Neutrophil (primary cell): ENCODE measurements at regions not wholly inside any gene's neighbourhood (a gene's known extent, or its start where the extent isn't known, plus 50 kb on each side); places are given as distances from the start of the nearest gene placed in this dataset.

Source experiments
- H3K27ac ChIP-seq: fragments of 200-600 bp; sonication (generic); 2 replicates; pipeline ENCODE4 v1.5.1; 2016; ENCODE audit warnings: mild to moderate bottlenecking, moderate library complexity
- H3K27me3 ChIP-seq: fragments of 200-600 bp; sonication (generic); 2 replicates; pipeline ENCODE4 v1.6.0; 2016; ENCODE audit warnings: mild to moderate bottlenecking
- H3K36me3 ChIP-seq: fragments of 200-600 bp; sonication (generic); 2 replicates; pipeline ENCODE4 v1.5.1; 2017
- H3K4me1 ChIP-seq, 2 experiments: fragments of 200-600 bp in 1 of 2; sonication (generic) in 1 of 2; 1 replicate in 1 of 2; 2 replicates in 1 of 2; pipeline versions ENCODE4 v1.5.1 to v1.6.1; 2013 to 2016; ENCODE audit warnings: low read depth in 1 of 2, low read length in 1 of 2, mild to moderate bottlenecking in 1 of 2, moderate library complexity in 1 of 2; ENCODE audit not compliant: control insufficient read depth in 1 of 2, insufficient read depth in 1 of 2
- H3K4me3 ChIP-seq, 2 experiments: fragments of 200-600 bp in 1 of 2; sonication (generic) in 1 of 2; 1 replicate in 1 of 2; 2 replicates in 1 of 2; pipeline ENCODE4 v1.5.1; 2013 to 2016; ENCODE audit warnings: low read depth in 1 of 2, low read length in 1 of 2, mild to moderate bottlenecking in 1 of 2, moderate library complexity in 1 of 2
- H3K9me3 ChIP-seq: fragments of 200-600 bp; sonication (generic); 2 replicates; pipeline ENCODE4 v1.5.1; 2016
- CTCF ChIP-seq: fragments of 200-600 bp; sonication (generic); IDR thresholded peaks from 2 replicates; pipeline ENCODE4 v1.5.1; 2016; ENCODE audit warnings: antibody characterized with exemption

- H3K27ac ChIP-seq: no peak overlapping the region
- H3K4me1 ChIP-seq: no peaks in the 10 kb centered on the region
- H3K9me3 ChIP-seq: peaks cover 7% of the 10 kb centered on the region
- no peak for TF ChIP-seq CTCF
- H3K36me3 ChIP-seq: no peaks in the 10 kb centered on the region
- peaks cover 47% of the 10 kb centered on the region for H3K27me3 ChIP-seq
- H3K4me3 ChIP-seq: no peak overlapping the region
These were observed 613.4 kb downstream of the MCTP2 start for GRCh38 chr15:94844538-94845389.

GRCh38 chr15:94845390-94845716 is 614.0 kb downstream of the MCTP2 start:
- no peaks in the 10 kb centered on the region for H3K36me3 ChIP-seq
- no peak overlapping the region for H3K4me3 ChIP-seq
- no peaks in the 10 kb centered on the region for H3K4me1 ChIP-seq
- no peak overlapping the region for H3K27ac ChIP-seq
- H3K9me3 ChIP-seq: peaks cover 7% of the 10 kb centered on the region
- no peak for TF ChIP-seq CTCF
- peaks cover 47% of the 10 kb centered on the region for H3K27me3 ChIP-seq

- TF ChIP-seq CTCF: no peak
- H3K27me3 ChIP-seq: peaks cover 47% of the 10 kb centered on the region
These were observed 616.0 kb downstream of the MCTP2 start for GRCh38 chr15:94847325-94847724.

GRCh38 chr15:94848054-94848453 is 616.7 kb downstream of the MCTP2 start:
- TF ChIP-seq CTCF: no peak
- H3K4me1 ChIP-seq: no peaks in the 10 kb centered on the region
- no peaks in the 10 kb centered on the region for H3K36me3 ChIP-seq
- H3K4me3 ChIP-seq: no peak overlapping the region
- H3K27ac ChIP-seq: no peak overlapping the region
- H3K27me3 ChIP-seq: peaks cover 44% of the 10 kb centered on the region
- H3K9me3 ChIP-seq: no peaks in the 10 kb centered on the region

More at GRCh38 chr15:94847325-94847724, 616.0 kb downstream of the MCTP2 start:
- no peaks in the 10 kb centered on the region for H3K36me3 ChIP-seq
- H3K27ac ChIP-seq: no peak overlapping the region
- H3K9me3 ChIP-seq: no peaks in the 10 kb centered on the region
- no peak overlapping the region for H3K4me3 ChIP-seq
- H3K4me1 ChIP-seq: no peaks in the 10 kb centered on the region

GRCh38 chr15:94855018-94855408 is 623.7 kb downstream of the MCTP2 start:
- TF ChIP-seq CTCF: no peak
- Histone ChIP-seq H3K4me3 (no peak overlapping the region), H3K27me3 (no peaks in the 10 kb centered on the region), H3K36me3 (no peaks in the 10 kb centered on the region), H3K4me1 (no peaks in the 10 kb centered on the region), H3K9me3 (no peaks in the 10 kb centered on the region), H3K27ac (no peak overlapping the region)
